ENCODE measurements at regions not wholly inside any gene's neighbourhood (a gene's known extent, or its start where the extent isn't known, plus 50 kb on each side); places are given as distances from the start of the nearest gene placed in this dataset.

- no peaks in the 10 kb centered on the region for H3K36me3 Mint-ChIP-seq (ENCODE audit: low read depth)
- ChIA-PET CTCF (no interaction called here), POLR2A (no interaction called here)
- H3K27me3 Mint-ChIP-seq: no peaks in the 10 kb centered on the region
- H3K4me3 Mint-ChIP-seq: no peak overlapping the region
- H3K27ac Mint-ChIP-seq: no peak overlapping the region
- no peaks in the 10 kb centered on the region for H3K9me3 Mint-ChIP-seq
- H3K4me1 Mint-ChIP-seq: no peaks in the 10 kb centered on the region
- DNase-seq: no peak
Observed at GRCh38 chr4:156053174-156053573, 99.5 kb upstream of the CTSO start.

GRCh38 chr4:156052116-156052515 is 98.5 kb upstream of the CTSO start:
- H3K9me3 Mint-ChIP-seq: no peaks in the 10 kb centered on the region
- no peak overlapping the region for H3K4me3 Mint-ChIP-seq
- DNase-seq: no peak
- H3K36me3 Mint-ChIP-seq (ENCODE audit: low read depth): no peaks in the 10 kb centered on the region
- POLR2A ChIA-PET: no interaction called here
- no peaks in the 10 kb centered on the region for H3K27me3 Mint-ChIP-seq
- CTCF ChIA-PET: no interaction called here
- no peak overlapping the region for H3K27ac Mint-ChIP-seq
- no peaks in the 10 kb centered on the region for H3K4me1 Mint-ChIP-seq

- Mint-ChIP-seq H3K36me3 (ENCODE audit: low read depth) (no peaks in the 10 kb centered on the region), H3K27me3 (no peaks in the 10 kb centered on the region), H3K4me3 (no peak overlapping the region), H3K27ac (no peak overlapping the region), H3K4me1 (no peaks in the 10 kb centered on the region), H3K9me3 (peaks cover 4% of the 10 kb centered on the region)
- ChIA-PET POLR2A (no interaction called here), CTCF (no interaction called here)
- DNase-seq: no peak
Observed at GRCh38 chr4:156038772-156039171, 85.1 kb upstream of the CTSO start.

- ChIA-PET POLR2A (no interaction called here), CTCF (no interaction called here)
- H3K36me3 Mint-ChIP-seq (ENCODE audit: low read depth): no peaks in the 10 kb centered on the region
- no peak overlapping the region for H3K27ac Mint-ChIP-seq
- H3K9me3 Mint-ChIP-seq: peaks cover 4% of the 10 kb centered on the region
- DNase-seq: no peak
- no peaks in the 10 kb centered on the region for H3K4me1 Mint-ChIP-seq
- H3K4me3 Mint-ChIP-seq: no peak overlapping the region
- H3K27me3 Mint-ChIP-seq: no peaks in the 10 kb centered on the region
Observed at GRCh38 chr4:156036496-156036895, 82.8 kb upstream of the CTSO start.

GRCh38 chr4:156029691-156030090 is 76.0 kb upstream of the CTSO start:
- Mint-ChIP-seq H3K4me1 (no peaks in the 10 kb centered on the region), H3K27ac (no peak overlapping the region), H3K27me3 (no peaks in the 10 kb centered on the region), H3K4me3 (no peak overlapping the region), H3K9me3 (peaks cover 2% of the 10 kb centered on the region), H3K36me3 (ENCODE audit: low read depth) (no peaks in the 10 kb centered on the region)
- no peak for DNase-seq
- ChIA-PET POLR2A (no interaction called here), CTCF (interaction anchor here (0.7 kb wide), 1 partner anchor 358 kb away, joined by 3 read pairs; no protein-coding TSS in a partner anchor)

GRCh38 chr4:156021298-156021697 is 67.6 kb upstream of the CTSO start:
- Mint-ChIP-seq H3K4me1 (no peaks in the 10 kb centered on the region), H3K36me3 (ENCODE audit: low read depth) (no peaks in the 10 kb centered on the region), H3K27ac (no peak overlapping the region), H3K9me3 (no peaks in the 10 kb centered on the region), H3K27me3 (no peaks in the 10 kb centered on the region), H3K4me3 (no peak overlapping the region)
- POLR2A ChIA-PET: no interaction called here
- no peak for DNase-seq
- CTCF ChIA-PET: no interaction called here

GRCh38 chr4:156019246-156019645 is 65.6 kb upstream of the CTSO start:
- Mint-ChIP-seq H3K27ac (no peak overlapping the region), H3K9me3 (no peaks in the 10 kb centered on the region), H3K4me1 (no peaks in the 10 kb centered on the region), H3K36me3 (ENCODE audit: low read depth) (no peaks in the 10 kb centered on the region), H3K27me3 (no peaks in the 10 kb centered on the region), H3K4me3 (no peak overlapping the region)
- DNase-seq: no peak
- POLR2A ChIA-PET: no interaction called here
- CTCF ChIA-PET: no interaction called here

- H3K27ac Mint-ChIP-seq: no peak overlapping the region
- POLR2A ChIA-PET: no interaction called here
- H3K4me3 Mint-ChIP-seq: no peak overlapping the region
- no peaks in the 10 kb centered on the region for H3K36me3 Mint-ChIP-seq (ENCODE audit: low read depth)
- no peaks in the 10 kb centered on the region for H3K4me1 Mint-ChIP-seq
- CTCF ChIA-PET: no interaction called here
- no peaks in the 10 kb centered on the region for H3K9me3 Mint-ChIP-seq
- no peaks in the 10 kb centered on the region for H3K27me3 Mint-ChIP-seq
- no peak for DNase-seq
Observed at GRCh38 chr4:156018383-156018782, 64.7 kb upstream of the CTSO start.

GRCh38 chr4:156015781-156016180 is 62.1 kb upstream of the CTSO start:
- Mint-ChIP-seq H3K36me3 (ENCODE audit: low read depth) (no peaks in the 10 kb centered on the region), H3K4me1 (no peaks in the 10 kb centered on the region), H3K9me3 (no peaks in the 10 kb centered on the region), H3K27ac (no peak overlapping the region), H3K27me3 (no peaks in the 10 kb centered on the region), H3K4me3 (no peak overlapping the region)
- POLR2A ChIA-PET: no interaction called here
- no peak for DNase-seq
- CTCF ChIA-PET: no interaction called here

- no peaks in the 10 kb centered on the region for H3K36me3 Mint-ChIP-seq (ENCODE audit: low read depth)
- no peak overlapping the region for H3K4me3 Mint-ChIP-seq
- ChIA-PET CTCF (no interaction called here), POLR2A (no interaction called here)
- H3K9me3 Mint-ChIP-seq: no peaks in the 10 kb centered on the region
- H3K27me3 Mint-ChIP-seq: no peaks in the 10 kb centered on the region
- no peak overlapping the region for H3K27ac Mint-ChIP-seq
- DNase-seq: no peak
- H3K4me1 Mint-ChIP-seq: no peaks in the 10 kb centered on the region
Observed at GRCh38 chr4:156006192-156006591, 52.5 kb upstream of the CTSO start.

Data from activated CD4-positive, alpha-beta memory T cell treated with anti-CD3 and anti-CD28 coated beads, Interleukin-2, amount 10 ng/mL, durations not matched to agents 7 days and 5 days (primary cell).